ENCODE measurements at regions not wholly inside any gene's neighbourhood (a gene's known extent, or its start where the extent isn't known, plus 50 kb on each side); places are given as distances from the start of the nearest gene placed in this dataset.
"Not testable (repeated sequence)": the region's sequence is repeated elsewhere in the genome, so short reads cannot be mapped to it uniquely, and the experiment has no call there.

DNA sequence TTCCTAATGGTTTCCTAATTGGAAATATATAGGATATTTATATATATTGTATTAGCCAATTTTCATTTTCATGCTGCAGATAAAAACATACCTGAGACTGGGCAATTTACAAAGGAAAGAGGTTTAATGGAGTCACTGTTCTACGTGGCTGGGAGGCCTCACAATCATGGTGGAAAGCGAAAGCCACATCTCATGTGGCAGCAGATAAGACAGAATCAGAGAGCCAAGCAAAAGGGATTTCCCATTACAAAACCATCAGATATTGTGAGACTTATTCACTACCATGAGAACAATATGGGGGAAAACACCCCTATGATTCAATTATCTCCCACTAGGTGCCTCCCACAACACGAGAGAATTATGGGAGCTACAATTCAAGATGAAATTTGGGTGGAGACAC is 242.5 kb upstream of the NETO1 start:
- no peak overlapping the region for H3K9ac ChIP-seq (ENCODE audit: low read length)
- no peaks in the 10 kb centered on the region for H3K36me3 ChIP-seq (ENCODE audit: control insufficient read depth, low read depth, low read length)
- H3K9me3 ChIP-seq (ENCODE audit: control insufficient read depth, low read depth, low read length) = no peaks in the 10 kb centered on the region
- H3K27me3 ChIP-seq (ENCODE audit: control insufficient read depth, insufficient read depth, low read length) = no peaks in the 10 kb centered on the region
- no peak overlapping the region for H3K4me3 ChIP-seq (ENCODE audit: low read length)
- no peak overlapping the region for H3K27ac ChIP-seq (ENCODE audit: low read length)
- no peaks in the 10 kb centered on the region for H3K4me1 ChIP-seq (ENCODE audit: control insufficient read depth, low read depth, low read length)

DNA sequence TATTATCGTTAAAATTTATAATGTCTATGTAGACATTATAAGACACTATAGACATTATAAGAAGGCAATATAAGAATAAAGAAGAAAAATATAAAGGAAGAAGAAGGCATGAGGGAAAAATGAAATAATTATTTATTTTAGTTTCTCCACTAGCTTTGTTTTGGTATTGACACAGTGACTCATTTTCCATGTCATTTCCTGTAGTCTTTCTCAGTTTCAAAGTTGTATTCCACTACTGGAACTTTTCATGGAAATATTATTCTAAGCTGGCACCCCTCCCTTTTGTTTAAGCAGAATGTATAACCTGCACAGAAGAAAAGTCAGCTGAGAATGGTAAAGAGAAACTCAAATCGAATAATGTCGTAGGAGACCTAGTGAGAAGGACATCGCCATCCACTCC is 234.2 kb upstream of the NETO1 start:
- Histone ChIP-seq H3K27ac (ENCODE audit: low read length) (no peak overlapping the region), H3K27me3 (ENCODE audit: control insufficient read depth, insufficient read depth, low read length) (no peaks in the 10 kb centered on the region), H3K9me3 (ENCODE audit: control insufficient read depth, low read depth, low read length) (no peaks in the 10 kb centered on the region), H3K36me3 (ENCODE audit: control insufficient read depth, low read depth, low read length) (no peaks in the 10 kb centered on the region), H3K4me3 (ENCODE audit: low read length) (no peak overlapping the region), H3K4me1 (ENCODE audit: control insufficient read depth, low read depth, low read length) (peaks cover 7% of the 10 kb centered on the region), H3K9ac (ENCODE audit: low read length) (no peak overlapping the region)

DNA sequence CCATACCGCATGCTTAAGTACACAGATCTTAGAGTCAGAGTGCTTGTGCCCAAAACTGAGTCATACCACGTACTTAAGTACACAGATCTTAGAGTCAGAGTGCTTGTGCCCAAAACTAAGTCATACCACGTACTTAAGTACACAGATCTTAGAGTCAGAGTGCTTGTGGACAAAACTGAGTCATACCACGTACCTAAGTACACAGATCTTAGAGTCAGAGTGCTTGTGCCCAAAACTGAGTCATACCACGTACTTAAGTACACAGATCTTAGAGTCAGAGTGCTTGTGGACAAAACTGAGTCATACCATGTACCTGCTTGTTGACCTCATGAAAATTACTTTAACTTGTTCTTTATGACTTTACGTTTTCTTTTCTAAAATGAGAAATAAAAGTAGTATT is 233.7 kb upstream of the NETO1 start:
- not testable (repeated sequence) for H3K9me3 ChIP-seq (ENCODE audit: control insufficient read depth, low read depth, low read length); H3K4me1 ChIP-seq (ENCODE audit: control insufficient read depth, low read depth, low read length); H3K27ac ChIP-seq (ENCODE audit: low read length); H3K36me3 ChIP-seq (ENCODE audit: control insufficient read depth, low read depth, low read length); H3K9ac ChIP-seq (ENCODE audit: low read length); H3K4me3 ChIP-seq (ENCODE audit: low read length); H3K27me3 ChIP-seq (ENCODE audit: control insufficient read depth, insufficient read depth, low read length)

DNA sequence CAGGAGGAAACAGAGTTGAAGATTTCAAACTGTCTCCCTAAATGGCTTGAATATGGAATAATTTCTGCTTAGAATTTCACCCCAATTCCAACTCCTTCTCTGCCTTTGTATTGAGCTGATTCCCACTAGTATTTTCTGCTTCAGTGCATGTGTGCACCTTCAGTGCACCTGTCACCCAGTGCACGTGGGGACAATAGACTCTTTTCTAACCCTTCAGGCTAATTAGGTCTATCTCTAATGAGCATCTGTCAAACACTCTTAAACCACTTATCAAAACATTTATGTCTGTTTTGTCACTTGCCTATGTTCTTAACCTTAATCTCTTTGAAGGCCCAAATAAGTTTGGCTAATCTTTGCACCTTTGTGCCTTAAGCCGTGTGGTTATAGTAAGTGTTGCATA is 232.0 kb upstream of the NETO1 start:
- H3K27me3 ChIP-seq (ENCODE audit: control insufficient read depth, insufficient read depth, low read length) = no peaks in the 10 kb centered on the region
- H3K9me3 ChIP-seq (ENCODE audit: control insufficient read depth, low read depth, low read length) = no peaks in the 10 kb centered on the region
- H3K4me1 ChIP-seq (ENCODE audit: control insufficient read depth, low read depth, low read length) = peaks cover 7% of the 10 kb centered on the region
- H3K4me3 ChIP-seq (ENCODE audit: low read length) = no peak overlapping the region
- no peak overlapping the region for H3K27ac ChIP-seq (ENCODE audit: low read length)
- H3K36me3 ChIP-seq (ENCODE audit: control insufficient read depth, low read depth, low read length) = no peaks in the 10 kb centered on the region
- no peak overlapping the region for H3K9ac ChIP-seq (ENCODE audit: low read length)

DNA sequence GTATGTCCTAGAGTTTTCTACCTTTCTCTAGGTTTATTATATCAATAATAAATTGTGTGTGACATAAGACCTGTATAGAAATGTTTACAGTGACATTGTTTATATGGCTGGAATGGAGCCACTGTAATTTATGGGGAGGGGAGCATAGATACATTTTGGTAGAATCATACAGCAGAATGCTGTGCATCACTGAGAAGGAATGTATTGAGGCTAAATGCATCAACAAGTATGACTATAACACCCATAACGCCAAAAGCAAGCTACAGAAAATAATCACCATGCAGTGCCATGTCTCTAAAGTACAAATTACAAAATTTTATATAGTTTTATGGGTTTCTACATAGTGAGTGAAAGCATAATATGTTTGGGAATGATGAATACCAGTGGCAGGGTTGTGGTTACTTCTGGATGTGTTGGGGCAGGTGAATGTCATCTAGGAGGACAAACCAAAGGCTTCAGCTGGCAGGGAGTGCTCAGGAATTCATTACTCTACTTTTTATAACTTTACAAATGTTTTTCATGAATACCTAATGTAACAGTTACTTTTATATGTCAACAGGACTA is 226.0 kb upstream of the NETO1 start:
- no peaks in the 10 kb centered on the region for H3K4me1 ChIP-seq (ENCODE audit: control insufficient read depth, low read depth, low read length)
- H3K9ac ChIP-seq (ENCODE audit: low read length) = no peak overlapping the region
- H3K36me3 ChIP-seq (ENCODE audit: control insufficient read depth, low read depth, low read length) = no peaks in the 10 kb centered on the region
- H3K27me3 ChIP-seq (ENCODE audit: control insufficient read depth, insufficient read depth, low read length) = no peaks in the 10 kb centered on the region
- H3K27ac ChIP-seq (ENCODE audit: low read length) = no peak overlapping the region
- no peak overlapping the region for H3K4me3 ChIP-seq (ENCODE audit: low read length)
- H3K9me3 ChIP-seq (ENCODE audit: control insufficient read depth, low read depth, low read length) = no peaks in the 10 kb centered on the region

DNA sequence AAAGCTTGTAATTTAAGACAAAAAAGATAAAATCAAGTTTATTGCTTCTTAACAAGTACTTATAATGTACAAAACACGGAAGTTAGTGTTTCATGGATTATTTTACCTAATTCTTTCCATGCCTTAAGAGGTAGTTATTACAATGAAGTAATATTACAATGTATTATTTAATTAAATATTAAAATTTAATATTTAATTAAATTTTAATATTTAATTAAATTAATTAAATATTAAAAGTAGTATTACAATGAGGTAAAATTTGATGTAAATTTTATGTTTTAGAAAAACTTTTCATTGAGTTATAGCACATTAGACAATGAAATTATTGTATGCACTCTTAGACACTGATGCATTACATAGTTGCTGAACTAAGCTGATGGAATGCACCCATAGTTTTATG is 220.7 kb upstream of the NETO1 start:
- Histone ChIP-seq H3K4me3 (ENCODE audit: low read length) (no peak overlapping the region), H3K4me1 (ENCODE audit: control insufficient read depth, low read depth, low read length) (no peaks in the 10 kb centered on the region), H3K27ac (ENCODE audit: low read length) (no peak overlapping the region), H3K9me3 (ENCODE audit: control insufficient read depth, low read depth, low read length) (no peaks in the 10 kb centered on the region), H3K36me3 (ENCODE audit: control insufficient read depth, low read depth, low read length) (no peaks in the 10 kb centered on the region), H3K9ac (ENCODE audit: low read length) (no peak overlapping the region), H3K27me3 (ENCODE audit: control insufficient read depth, insufficient read depth, low read length) (no peaks in the 10 kb centered on the region)

DNA sequence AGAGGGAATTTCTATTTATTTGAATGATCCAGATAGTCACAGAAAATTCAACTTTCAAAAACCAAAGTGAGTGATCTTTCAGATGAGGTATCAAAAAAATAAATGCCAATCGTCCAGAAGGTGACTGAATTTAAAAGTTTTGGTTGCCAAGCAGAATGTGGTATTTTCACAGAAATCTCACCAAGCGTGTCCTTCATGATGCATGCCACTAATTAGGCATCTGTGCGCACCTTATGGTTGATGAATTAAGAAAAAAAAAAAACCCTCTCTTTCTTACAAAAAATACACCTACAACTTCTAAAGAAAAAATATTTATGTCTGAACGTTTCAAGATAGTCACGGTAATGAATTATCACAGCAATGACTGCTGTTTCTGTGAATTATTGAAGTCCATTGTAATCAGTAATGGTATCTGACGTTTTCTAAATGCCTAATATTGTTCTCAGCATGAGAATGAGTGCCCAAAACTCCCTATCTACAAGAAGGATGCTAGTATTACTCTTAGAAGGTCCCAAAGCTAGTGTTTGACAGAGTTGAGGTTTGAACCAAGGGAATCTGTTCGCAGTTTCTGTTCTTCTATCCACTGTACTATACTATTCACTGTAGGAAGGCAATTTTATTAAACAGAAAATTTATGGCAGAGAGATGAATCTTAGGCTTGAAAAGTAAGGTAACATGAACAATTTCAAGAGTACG is 219.6 kb upstream of the NETO1 start:
- no peaks in the 10 kb centered on the region for H3K4me1 ChIP-seq (ENCODE audit: control insufficient read depth, low read depth, low read length)
- no peaks in the 10 kb centered on the region for H3K9me3 ChIP-seq (ENCODE audit: control insufficient read depth, low read depth, low read length)
- no peak overlapping the region for H3K27ac ChIP-seq (ENCODE audit: low read length)
- H3K9ac ChIP-seq (ENCODE audit: low read length) = no peak overlapping the region
- H3K36me3 ChIP-seq (ENCODE audit: control insufficient read depth, low read depth, low read length) = no peaks in the 10 kb centered on the region
- no peak overlapping the region for H3K4me3 ChIP-seq (ENCODE audit: low read length)
- H3K27me3 ChIP-seq (ENCODE audit: control insufficient read depth, insufficient read depth, low read length) = no peaks in the 10 kb centered on the region

DNA sequence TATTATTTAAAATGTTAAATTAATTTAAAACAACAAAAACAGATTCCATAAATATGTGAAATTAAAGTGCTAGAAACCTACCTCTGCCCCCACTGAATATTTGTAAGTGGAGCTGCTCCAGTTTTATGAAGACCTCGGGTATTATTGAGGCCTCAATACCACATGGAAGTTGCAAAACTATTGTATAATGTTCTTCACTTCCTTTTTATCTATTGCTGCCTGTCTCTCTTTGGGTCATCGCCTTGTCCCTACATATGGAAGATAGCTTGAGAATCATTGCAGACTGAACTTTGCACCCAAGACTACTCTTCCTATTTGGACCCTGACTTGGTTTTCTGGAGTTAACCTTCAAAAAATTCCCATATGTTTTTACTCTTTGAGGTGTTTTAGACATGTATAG is 212.1 kb upstream of the NETO1 start:
- no peaks in the 10 kb centered on the region for H3K36me3 ChIP-seq (ENCODE audit: control insufficient read depth, low read depth, low read length)
- H3K9ac ChIP-seq (ENCODE audit: low read length) = no peak overlapping the region
- H3K4me3 ChIP-seq (ENCODE audit: low read length) = no peak overlapping the region
- no peaks in the 10 kb centered on the region for H3K4me1 ChIP-seq (ENCODE audit: control insufficient read depth, low read depth, low read length)
- no peak overlapping the region for H3K27ac ChIP-seq (ENCODE audit: low read length)
- H3K9me3 ChIP-seq (ENCODE audit: control insufficient read depth, low read depth, low read length) = no peaks in the 10 kb centered on the region
- no peaks in the 10 kb centered on the region for H3K27me3 ChIP-seq (ENCODE audit: control insufficient read depth, insufficient read depth, low read length)

DNA sequence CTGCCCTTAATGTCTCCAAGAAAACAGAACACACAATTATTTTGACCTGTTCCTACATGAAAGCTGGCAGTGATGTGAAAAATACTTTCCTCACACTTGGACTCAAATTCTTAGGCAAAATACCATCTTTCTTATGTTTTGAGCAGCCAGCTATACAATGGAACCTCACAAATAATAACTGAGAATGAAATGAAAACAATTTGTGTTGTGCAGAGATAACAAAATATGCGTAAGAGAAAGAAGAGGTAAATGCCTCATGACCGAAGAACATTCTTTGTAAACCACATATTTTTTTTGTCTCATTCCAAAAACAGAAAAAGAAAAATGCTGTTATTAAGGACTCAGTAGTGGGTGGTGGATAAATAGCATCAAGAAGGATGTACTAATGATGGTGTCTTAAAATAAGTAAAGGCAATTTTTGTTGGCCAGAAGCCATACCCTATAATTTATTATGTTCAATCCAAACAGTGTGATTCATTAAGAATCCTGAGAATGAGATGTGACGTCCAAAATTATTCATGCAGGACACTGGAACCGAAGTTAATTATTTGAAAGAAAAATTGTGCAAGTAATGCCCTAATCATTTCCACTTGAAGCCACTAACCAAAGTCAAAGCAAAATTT is 193.0 kb upstream of the NETO1 start:
- Histone ChIP-seq H3K9me3 (ENCODE audit: control insufficient read depth, low read depth, low read length) (no peaks in the 10 kb centered on the region), H3K27ac (ENCODE audit: low read length) (no peak overlapping the region), H3K9ac (ENCODE audit: low read length) (no peak overlapping the region), H3K36me3 (ENCODE audit: control insufficient read depth, low read depth, low read length) (no peaks in the 10 kb centered on the region), H3K4me3 (ENCODE audit: low read length) (no peak overlapping the region), H3K27me3 (ENCODE audit: control insufficient read depth, insufficient read depth, low read length) (no peaks in the 10 kb centered on the region), H3K4me1 (ENCODE audit: control insufficient read depth, low read depth, low read length) (no peaks in the 10 kb centered on the region)

DNA sequence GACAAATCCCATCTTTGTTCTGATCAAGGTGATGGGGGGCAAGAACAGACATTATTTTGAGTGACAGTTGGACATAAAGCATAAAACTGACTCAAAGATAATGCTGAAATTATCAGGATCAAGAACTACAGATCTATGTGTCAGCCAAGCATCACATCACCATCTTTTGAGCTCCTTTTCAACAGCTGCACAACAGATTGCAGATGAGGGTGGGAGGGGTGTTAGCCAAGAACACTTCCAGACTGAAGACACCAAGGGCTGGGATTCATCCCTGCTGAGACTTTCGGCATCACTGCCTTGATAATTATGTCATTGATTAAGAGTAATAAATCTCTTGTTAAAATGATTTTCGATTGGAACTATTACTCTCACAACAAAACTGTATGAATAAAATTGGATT is 191.5 kb upstream of the NETO1 start:
- Histone ChIP-seq H3K9me3 (ENCODE audit: control insufficient read depth, low read depth, low read length) (no peaks in the 10 kb centered on the region), H3K4me1 (ENCODE audit: control insufficient read depth, low read depth, low read length) (no peaks in the 10 kb centered on the region), H3K27me3 (ENCODE audit: control insufficient read depth, insufficient read depth, low read length) (no peaks in the 10 kb centered on the region), H3K27ac (ENCODE audit: low read length) (no peak overlapping the region), H3K36me3 (ENCODE audit: control insufficient read depth, low read depth, low read length) (no peaks in the 10 kb centered on the region), H3K9ac (ENCODE audit: low read length) (no peak overlapping the region), H3K4me3 (ENCODE audit: low read length) (no peak overlapping the region)

DNA sequence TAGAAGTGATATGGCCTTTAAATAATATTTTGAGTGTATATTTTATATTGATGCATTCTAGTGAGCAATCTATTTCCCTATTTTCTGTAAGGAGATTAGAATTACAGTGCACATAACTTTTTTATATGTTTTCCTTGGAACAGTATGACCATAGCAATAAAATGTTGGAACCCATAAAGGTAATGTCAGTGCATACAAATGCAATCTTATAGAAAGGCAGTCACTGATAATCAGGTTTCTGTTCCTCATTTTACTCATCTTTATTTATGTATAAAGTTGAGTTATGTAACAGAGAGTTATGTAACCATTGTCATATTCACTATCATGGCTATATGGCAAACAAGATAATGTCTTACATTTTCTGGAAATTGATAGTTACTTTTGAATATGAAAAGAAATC is 179.9 kb upstream of the NETO1 start:
- H3K27me3 ChIP-seq (ENCODE audit: control insufficient read depth, insufficient read depth, low read length) = no peaks in the 10 kb centered on the region
- H3K9me3 ChIP-seq (ENCODE audit: control insufficient read depth, low read depth, low read length) = peaks cover 5% of the 10 kb centered on the region
- H3K4me1 ChIP-seq (ENCODE audit: control insufficient read depth, low read depth, low read length) = no peaks in the 10 kb centered on the region
- no peak overlapping the region for H3K27ac ChIP-seq (ENCODE audit: low read length)
- H3K4me3 ChIP-seq (ENCODE audit: low read length) = no peak overlapping the region
- no peak overlapping the region for H3K9ac ChIP-seq (ENCODE audit: low read length)
- H3K36me3 ChIP-seq (ENCODE audit: control insufficient read depth, low read depth, low read length) = no peaks in the 10 kb centered on the region

DNA sequence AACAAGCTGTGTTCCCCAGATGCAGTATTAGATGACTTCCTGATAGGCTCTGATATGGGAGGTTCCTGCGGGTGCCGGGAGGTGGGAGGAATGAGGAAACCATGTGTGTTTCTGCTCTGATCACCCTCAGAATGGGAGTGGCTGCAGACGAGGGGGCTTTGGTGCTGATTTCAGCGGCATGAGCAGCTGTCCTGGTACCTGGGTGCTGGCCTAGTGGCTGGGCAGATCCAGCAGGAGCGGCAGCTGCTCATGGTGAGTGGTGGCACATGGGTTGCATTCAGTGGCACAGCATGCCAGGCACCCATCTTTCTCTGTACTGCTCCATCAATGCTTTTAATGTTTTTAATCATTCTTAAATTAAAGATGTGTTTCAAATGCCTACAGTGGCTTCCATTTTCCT is 177.2 kb upstream of the NETO1 start:
- Histone ChIP-seq H3K27ac (ENCODE audit: low read length) (no peak overlapping the region), H3K9me3 (ENCODE audit: control insufficient read depth, low read depth, low read length) (no peaks in the 10 kb centered on the region)

More for the DNA sequence above, 177.2 kb upstream of the NETO1 start:
- Histone ChIP-seq H3K27me3 (ENCODE audit: control insufficient read depth, insufficient read depth, low read length) (no peaks in the 10 kb centered on the region), H3K9ac (ENCODE audit: low read length) (no peak overlapping the region), H3K36me3 (ENCODE audit: control insufficient read depth, low read depth, low read length) (no peaks in the 10 kb centered on the region), H3K4me1 (ENCODE audit: control insufficient read depth, low read depth, low read length) (peaks cover 6% of the 10 kb centered on the region), H3K4me3 (ENCODE audit: low read length) (no peak overlapping the region)
